Endothelial cell of umbilical vein (primary cell): ENCODE measurements at regions not wholly inside any gene's neighbourhood (a gene's known extent, or its start where the extent isn't known, plus 50 kb on each side); places are given as distances from the start of the nearest gene placed in this dataset.

ENCODE experiments used
- CTCF ChIP-seq, 2 donors: IDR thresholded peaks; 1 replicate in 1 of 2; 2 replicates in 1 of 2; pipeline ENCODE4 v1.5.1; 2011; ENCODE audit warnings: low read length in 2 of 2, mild to moderate bottlenecking in 2 of 2, moderate library complexity in 2 of 2, control low read depth in 1 of 2, inconsistent platforms in 1 of 2, low read depth in 1 of 2; ENCODE audit not compliant: insufficient read depth in 1 of 2; ENCODE audit errors: extremely low read depth in 1 of 2
- EZH2 ChIP-seq: IDR thresholded peaks from 2 replicates; pipeline ENCODE4 v1.6.1; 2012; ENCODE audit warnings: borderline replicate concordance, low read depth, mild to moderate bottlenecking, moderate library complexity, low read length, inconsistent platforms; ENCODE audit not compliant: severe bottlenecking
- FOS ChIP-seq: IDR thresholded peaks from 2 replicates; pipeline ENCODE4 v1.6.1; 2011; ENCODE audit warnings: mild to moderate bottlenecking, low read length, moderate library complexity, borderline replicate concordance; ENCODE audit not compliant: insufficient read depth
- GATA2 ChIP-seq: IDR thresholded peaks from 2 replicates; pipeline ENCODE4 v1.7.0; 2011; ENCODE audit warnings: low read depth, mild to moderate bottlenecking, moderate library complexity, mixed read lengths, low read length; ENCODE audit not compliant: insufficient read length, insufficient read depth
- JUN ChIP-seq: IDR thresholded peaks from 2 replicates; pipeline ENCODE4 v1.6.1; 2011; ENCODE audit warnings: borderline replicate concordance, low read depth; ENCODE audit not compliant: insufficient read length, insufficient read depth
- MAX ChIP-seq: IDR thresholded peaks from 2 replicates; pipeline ENCODE4 v1.6.1; 2011; ENCODE audit not compliant: insufficient read depth, insufficient read length
- MYC ChIP-seq: IDR thresholded peaks from one replicate; pipeline ENCODE4 v1.6.1; 2011; ENCODE audit warnings: mild to moderate bottlenecking, low read depth, low read length
- POLR2A ChIP-seq: IDR thresholded peaks from 2 replicates; pipeline ENCODE4 v1.6.1; 2012; ENCODE audit warnings: low read depth, mild to moderate bottlenecking, control low read depth, low read length
- POLR2AphosphoS5 ChIP-seq: IDR thresholded peaks from 2 replicates; pipeline ENCODE4 v1.6.1; 2012; ENCODE audit warnings: low read depth, mild to moderate bottlenecking, control low read depth, low read length, moderate library complexity; ENCODE audit not compliant: insufficient read depth

GRCh38 chrX:13130816-13131215, 86.4 kb upstream of the FAM9C start:
- TF ChIP-seq CTCF (IDR thresholded peaks at IDR 0.05; ENCODE audit: extremely low read depth in 1 of 2, insufficient read depth in 1 of 2, low read depth in 1 of 2, low read length in 2 of 2), result no peak
- TF ChIP-seq EZH2, result no peak
- TF ChIP-seq MAX, result no peak
- TF ChIP-seq POLR2A, result no peak
- no peak for TF ChIP-seq POLR2AphosphoS5
- no peak for TF ChIP-seq JUN
- no peak for TF ChIP-seq GATA2
- TF ChIP-seq MYC, result no peak
- TF ChIP-seq FOS, result no peak
